ENCODE measurements at regions not wholly inside any gene's neighbourhood (a gene's known extent, or its start where the extent isn't known, plus 50 kb on each side); places are given as distances from the start of the nearest gene placed in this dataset.
"Not testable (repeated sequence)": the region's sequence is repeated elsewhere in the genome, so short reads cannot be mapped to it uniquely, and the experiment has no call there.

DNA sequence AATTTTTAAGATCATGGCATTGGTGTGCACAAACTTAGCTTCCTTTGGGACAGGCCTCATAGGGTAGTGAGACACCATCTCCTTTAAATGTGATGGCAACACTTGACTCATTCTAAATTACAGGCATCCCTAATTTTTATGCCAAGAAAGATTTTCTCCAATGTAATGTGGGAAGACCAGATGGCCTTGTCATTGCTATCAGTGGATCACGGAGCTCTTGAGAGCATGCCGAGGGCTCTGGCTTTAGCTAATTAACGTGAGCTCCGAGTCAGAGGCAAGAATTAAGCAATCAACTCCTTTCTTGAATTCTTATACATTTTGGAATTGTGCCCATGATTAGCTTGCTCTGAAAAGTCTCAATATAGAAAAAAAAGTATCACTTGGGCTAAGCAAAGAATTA is 215.8 kb downstream of the LRRC70 start:
- H3K4me3 ChIP-seq (ENCODE audit: low read length), result no peak overlapping the region
- no peaks in the 10 kb centered on the region for H3K36me3 ChIP-seq (ENCODE audit: control insufficient read depth, low read depth, low read length)
- peaks cover 12% of the 10 kb centered on the region for H3K9me3 ChIP-seq (ENCODE audit: control insufficient read depth, low read depth, low read length)
- H3K9ac ChIP-seq (ENCODE audit: low read length), result no peak overlapping the region
- H3K4me1 ChIP-seq (ENCODE audit: control insufficient read depth, low read depth, low read length), result no peaks in the 10 kb centered on the region
- H3K27ac ChIP-seq (ENCODE audit: low read length), result no peak overlapping the region
- H3K27me3 ChIP-seq (ENCODE audit: control insufficient read depth, insufficient read depth, low read length), result no peaks in the 10 kb centered on the region

DNA sequence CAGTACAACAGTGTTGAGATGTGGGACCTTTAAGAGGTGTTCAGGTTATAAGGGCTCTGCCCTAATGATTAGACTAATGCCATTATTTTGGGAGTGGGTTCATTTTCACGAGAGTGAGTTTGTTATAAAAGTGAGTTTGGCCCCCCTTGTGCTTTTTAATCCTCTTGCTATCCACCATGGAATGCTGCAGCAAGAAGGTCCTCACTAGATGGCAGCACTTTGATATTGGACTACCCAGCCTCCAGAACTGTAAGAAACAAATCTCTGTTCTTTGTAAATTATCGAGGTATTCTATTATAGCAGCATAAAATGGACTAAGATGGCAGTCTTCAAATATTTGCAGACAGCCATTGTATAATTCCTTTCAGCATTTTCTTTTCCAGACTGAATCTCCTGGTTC is 212.4 kb downstream of the LRRC70 start:
- Histone ChIP-seq H3K4me3 (ENCODE audit: low read length) (no peak overlapping the region), H3K4me1 (ENCODE audit: control insufficient read depth, low read depth, low read length) (no peaks in the 10 kb centered on the region), H3K27ac (ENCODE audit: low read length) (no peak overlapping the region), H3K9ac (ENCODE audit: low read length) (no peak overlapping the region), H3K36me3 (ENCODE audit: control insufficient read depth, low read depth, low read length) (no peaks in the 10 kb centered on the region), H3K27me3 (ENCODE audit: control insufficient read depth, insufficient read depth, low read length) (no peaks in the 10 kb centered on the region), H3K9me3 (ENCODE audit: control insufficient read depth, low read depth, low read length) (no peaks in the 10 kb centered on the region)

DNA sequence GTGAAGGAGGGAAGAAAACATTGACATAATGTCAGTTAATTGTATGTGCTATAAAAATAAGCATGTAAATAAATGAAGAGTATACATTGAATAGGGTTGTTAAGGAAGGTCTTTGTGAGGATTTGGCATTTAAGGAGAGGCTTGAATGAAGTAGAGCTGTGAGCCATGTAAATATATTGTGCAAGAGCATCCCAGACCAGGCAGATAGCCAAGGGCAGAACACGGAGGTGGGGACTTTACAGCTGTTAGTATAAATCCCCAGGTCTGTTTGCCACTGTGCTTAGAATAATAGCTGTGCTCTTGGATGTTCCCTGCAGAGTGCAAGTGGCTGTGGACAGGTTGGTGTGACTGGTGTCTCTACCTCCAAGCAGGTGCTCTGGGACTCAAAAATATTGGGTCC is 211.7 kb downstream of the LRRC70 start:
- Histone ChIP-seq H3K4me1 (ENCODE audit: control insufficient read depth, low read depth, low read length) (no peaks in the 10 kb centered on the region), H3K9me3 (ENCODE audit: control insufficient read depth, low read depth, low read length) (no peaks in the 10 kb centered on the region), H3K4me3 (ENCODE audit: low read length) (no peak overlapping the region), H3K27me3 (ENCODE audit: control insufficient read depth, insufficient read depth, low read length) (no peaks in the 10 kb centered on the region), H3K9ac (ENCODE audit: low read length) (no peak overlapping the region), H3K27ac (ENCODE audit: low read length) (no peak overlapping the region), H3K36me3 (ENCODE audit: control insufficient read depth, low read depth, low read length) (no peaks in the 10 kb centered on the region)

DNA sequence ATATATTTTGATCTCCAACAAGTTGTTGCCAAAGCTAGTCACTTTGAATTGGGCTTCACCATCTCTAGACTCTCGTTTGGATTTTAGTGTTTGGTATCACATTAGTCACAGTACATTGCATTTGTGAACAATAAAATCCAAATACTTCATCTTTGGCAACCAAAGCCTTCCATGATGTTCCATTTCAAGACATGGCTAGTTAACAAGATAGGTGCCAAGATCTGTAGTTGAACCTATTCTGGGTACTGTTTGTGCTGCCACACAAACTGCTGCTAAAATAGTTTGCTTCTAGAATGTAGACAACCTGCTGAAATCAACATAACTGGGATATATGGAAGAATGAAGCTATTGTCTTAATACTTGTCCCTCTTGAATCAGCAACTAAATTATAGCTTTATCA is 207.5 kb downstream of the LRRC70 start:
- Histone ChIP-seq H3K27me3 (ENCODE audit: control insufficient read depth, insufficient read depth, low read length) (no peaks in the 10 kb centered on the region), H3K9me3 (ENCODE audit: control insufficient read depth, low read depth, low read length) (no peaks in the 10 kb centered on the region), H3K4me3 (ENCODE audit: low read length) (no peak overlapping the region), H3K4me1 (ENCODE audit: control insufficient read depth, low read depth, low read length) (no peaks in the 10 kb centered on the region), H3K36me3 (ENCODE audit: control insufficient read depth, low read depth, low read length) (no peaks in the 10 kb centered on the region), H3K9ac (ENCODE audit: low read length) (no peak overlapping the region), H3K27ac (ENCODE audit: low read length) (no peak overlapping the region)

DNA sequence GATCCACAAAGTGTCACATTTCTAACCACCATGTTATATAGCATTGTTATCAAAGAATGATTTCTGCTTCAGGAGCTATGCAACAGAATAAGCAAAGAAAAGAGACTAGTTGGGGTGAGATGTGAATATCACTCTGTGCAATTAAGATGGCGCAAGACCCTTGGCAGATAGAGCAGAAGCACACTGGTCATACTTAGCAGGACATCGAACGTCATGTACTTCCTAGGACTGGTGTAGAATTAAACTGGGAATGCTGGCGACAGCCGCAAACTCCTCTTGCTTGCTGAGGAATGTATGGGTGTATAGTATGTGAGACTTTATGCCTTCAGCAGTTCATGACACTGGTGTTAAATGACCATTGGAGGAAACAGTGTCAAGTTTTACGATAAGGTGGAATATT is 207.0 kb downstream of the LRRC70 start:
- Histone ChIP-seq H3K27ac (ENCODE audit: low read length) (no peak overlapping the region), H3K9ac (ENCODE audit: low read length) (no peak overlapping the region), H3K36me3 (ENCODE audit: control insufficient read depth, low read depth, low read length) (no peaks in the 10 kb centered on the region), H3K4me1 (ENCODE audit: control insufficient read depth, low read depth, low read length) (no peaks in the 10 kb centered on the region), H3K9me3 (ENCODE audit: control insufficient read depth, low read depth, low read length) (no peaks in the 10 kb centered on the region), H3K27me3 (ENCODE audit: control insufficient read depth, insufficient read depth, low read length) (no peaks in the 10 kb centered on the region), H3K4me3 (ENCODE audit: low read length) (no peak overlapping the region)

DNA sequence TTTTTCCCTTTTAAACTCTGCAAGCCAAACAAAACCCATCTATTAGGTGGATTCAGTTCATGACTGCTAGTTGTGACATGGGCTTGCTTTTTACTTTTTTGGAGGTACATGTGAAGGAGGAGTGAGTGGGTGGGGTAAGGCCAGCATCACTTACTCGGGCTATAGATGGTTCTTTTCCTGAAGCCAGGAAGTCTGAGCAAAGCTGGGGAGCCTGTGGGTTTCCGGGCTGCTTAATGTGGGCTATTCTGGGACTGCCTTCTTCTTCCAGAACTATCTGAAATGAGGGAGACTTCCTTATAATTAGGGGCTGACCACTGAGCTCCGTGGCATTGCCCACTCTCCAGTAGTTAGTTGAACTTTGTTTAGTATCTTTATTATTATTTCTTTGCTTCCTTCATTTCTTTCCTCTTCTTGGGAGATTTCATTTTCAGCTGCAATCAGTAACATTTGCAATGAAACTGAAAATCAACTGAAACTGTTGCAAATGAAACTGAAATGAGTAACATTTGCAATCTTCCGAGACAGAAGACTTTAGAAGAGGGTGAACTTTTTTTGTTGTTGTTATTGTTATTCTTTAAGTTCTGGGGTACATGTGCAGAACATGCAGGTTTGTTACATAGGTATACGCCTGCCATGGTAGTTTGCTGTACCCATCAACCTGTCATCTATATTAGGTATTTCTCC is 204.9 kb downstream of the LRRC70 start:
- Histone ChIP-seq H3K4me3 (ENCODE audit: low read length) (no peak overlapping the region), H3K4me1 (ENCODE audit: control insufficient read depth, low read depth, low read length) (no peaks in the 10 kb centered on the region), H3K9ac (ENCODE audit: low read length) (no peak overlapping the region), H3K27ac (ENCODE audit: low read length) (no peak overlapping the region), H3K27me3 (ENCODE audit: control insufficient read depth, insufficient read depth, low read length) (no peaks in the 10 kb centered on the region), H3K36me3 (ENCODE audit: control insufficient read depth, low read depth, low read length) (no peaks in the 10 kb centered on the region), H3K9me3 (ENCODE audit: control insufficient read depth, low read depth, low read length) (no peaks in the 10 kb centered on the region)

DNA sequence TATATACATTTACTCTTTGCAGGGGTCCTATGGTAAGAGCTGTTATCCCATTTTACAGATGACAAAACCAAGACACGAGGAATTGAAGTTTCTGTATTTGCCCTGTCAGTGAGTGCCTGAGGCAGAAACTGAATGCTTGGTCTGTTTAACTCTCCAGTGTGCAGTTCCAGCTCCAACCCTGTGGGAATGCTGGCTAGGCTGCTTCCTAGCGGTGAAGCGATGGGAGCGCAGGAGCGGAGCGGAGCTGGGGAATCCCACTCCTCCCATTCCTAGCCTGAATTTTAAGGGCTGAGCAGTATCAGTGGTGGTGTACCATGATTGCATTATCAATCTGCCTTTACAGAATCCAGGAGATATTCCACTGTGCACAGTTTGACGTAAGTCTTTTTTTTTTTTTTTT is 202.3 kb downstream of the LRRC70 start:
- Histone ChIP-seq H3K36me3 (ENCODE audit: control insufficient read depth, low read depth, low read length) (no peaks in the 10 kb centered on the region), H3K9ac (ENCODE audit: low read length) (no peak overlapping the region), H3K4me1 (ENCODE audit: control insufficient read depth, low read depth, low read length) (no peaks in the 10 kb centered on the region), H3K27me3 (ENCODE audit: control insufficient read depth, insufficient read depth, low read length) (no peaks in the 10 kb centered on the region), H3K4me3 (ENCODE audit: low read length) (no peak overlapping the region), H3K9me3 (ENCODE audit: control insufficient read depth, low read depth, low read length) (no peaks in the 10 kb centered on the region), H3K27ac (ENCODE audit: low read length) (no peak overlapping the region)

DNA sequence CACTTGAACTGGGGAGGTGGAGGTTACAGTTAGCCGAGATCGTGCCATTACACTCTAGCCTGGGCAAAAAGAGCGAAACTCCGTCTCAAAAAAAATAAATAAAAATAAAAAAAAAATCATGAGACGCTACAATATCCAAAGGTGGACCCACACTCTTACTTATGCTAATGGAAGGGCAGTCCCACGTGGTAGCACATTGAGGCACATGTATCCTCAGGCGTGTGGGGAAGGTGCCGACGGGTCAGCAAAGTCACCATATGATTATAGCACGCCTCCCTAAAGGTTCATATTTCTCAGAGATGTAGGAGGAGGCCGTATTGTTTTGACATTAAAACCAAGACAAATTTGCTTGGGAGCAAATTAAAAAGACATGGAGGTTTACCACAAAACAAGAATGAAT is 201.6 kb downstream of the LRRC70 start:
- Histone ChIP-seq H3K9ac (ENCODE audit: low read length) (no peak overlapping the region), H3K27me3 (ENCODE audit: control insufficient read depth, insufficient read depth, low read length) (no peaks in the 10 kb centered on the region), H3K4me1 (ENCODE audit: control insufficient read depth, low read depth, low read length) (no peaks in the 10 kb centered on the region), H3K27ac (ENCODE audit: low read length) (no peak overlapping the region), H3K4me3 (ENCODE audit: low read length) (no peak overlapping the region), H3K9me3 (ENCODE audit: control insufficient read depth, low read depth, low read length) (no peaks in the 10 kb centered on the region), H3K36me3 (ENCODE audit: control insufficient read depth, low read depth, low read length) (no peaks in the 10 kb centered on the region)

DNA sequence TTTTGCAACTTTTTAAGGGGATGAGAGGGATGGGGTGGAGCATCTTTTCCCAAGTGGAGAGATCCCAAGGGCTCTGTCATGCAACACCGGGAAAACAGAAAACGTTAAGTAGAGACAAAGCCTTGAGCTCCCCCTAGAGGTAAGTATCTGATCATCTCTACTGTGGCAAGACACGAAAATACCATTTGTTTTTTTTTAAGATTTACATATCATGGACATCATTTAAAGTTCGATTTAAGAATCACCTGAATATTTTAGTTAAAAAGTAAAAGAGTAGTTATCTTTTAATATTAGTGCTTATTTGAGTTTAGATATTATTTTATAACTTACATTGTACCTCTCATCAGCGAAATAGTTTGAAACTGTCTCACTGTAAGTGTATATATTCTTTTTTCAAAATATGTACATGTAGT is 200.4 kb downstream of the LRRC70 start:
- H3K27ac ChIP-seq (ENCODE audit: low read length), result no peak overlapping the region
- H3K36me3 ChIP-seq (ENCODE audit: control insufficient read depth, low read depth, low read length), result no peaks in the 10 kb centered on the region
- no peak overlapping the region for H3K9ac ChIP-seq (ENCODE audit: low read length)
- no peak overlapping the region for H3K4me3 ChIP-seq (ENCODE audit: low read length)
- H3K27me3 ChIP-seq (ENCODE audit: control insufficient read depth, insufficient read depth, low read length), result no peaks in the 10 kb centered on the region
- H3K4me1 ChIP-seq (ENCODE audit: control insufficient read depth, low read depth, low read length), result no peaks in the 10 kb centered on the region
- no peaks in the 10 kb centered on the region for H3K9me3 ChIP-seq (ENCODE audit: control insufficient read depth, low read depth, low read length)

DNA sequence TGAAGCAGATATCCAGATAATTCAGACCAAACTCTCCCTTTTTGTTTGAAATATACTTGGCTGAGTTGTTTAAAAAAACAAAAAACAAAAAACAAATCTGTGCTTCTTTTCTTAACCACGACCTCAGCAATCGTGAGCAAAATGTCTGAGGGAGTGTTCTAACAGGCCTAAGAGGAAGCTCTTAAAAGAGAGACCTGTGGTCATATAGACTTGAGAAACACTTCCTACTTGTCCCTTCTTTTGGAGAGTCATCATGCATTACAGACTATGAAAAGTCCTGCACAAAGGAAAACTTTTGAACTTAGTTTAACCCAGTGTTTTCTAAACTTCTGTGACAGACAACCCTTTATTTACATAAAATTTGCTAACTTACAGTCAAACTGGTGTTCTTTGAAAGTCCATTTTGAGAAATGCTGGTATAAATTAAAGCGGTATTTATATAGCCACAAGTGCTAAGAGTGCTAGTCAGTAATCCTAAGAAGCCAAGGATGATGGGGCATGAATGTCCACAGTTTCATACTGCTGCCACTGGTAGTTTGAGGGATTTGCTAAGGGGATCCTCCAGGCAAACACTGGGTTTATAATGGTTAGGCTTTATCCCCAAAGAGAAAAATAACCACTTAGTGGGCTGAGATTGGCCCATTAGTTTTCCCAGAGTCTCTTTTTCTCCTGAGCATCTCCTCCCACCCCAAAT is 199.8 kb downstream of the LRRC70 start:
- Histone ChIP-seq H3K9ac (ENCODE audit: low read length) (no peak overlapping the region), H3K4me3 (ENCODE audit: low read length) (no peak overlapping the region), H3K27ac (ENCODE audit: low read length) (no peak overlapping the region), H3K36me3 (ENCODE audit: control insufficient read depth, low read depth, low read length) (no peaks in the 10 kb centered on the region), H3K27me3 (ENCODE audit: control insufficient read depth, insufficient read depth, low read length) (no peaks in the 10 kb centered on the region), H3K4me1 (ENCODE audit: control insufficient read depth, low read depth, low read length) (no peaks in the 10 kb centered on the region), H3K9me3 (ENCODE audit: control insufficient read depth, low read depth, low read length) (no peaks in the 10 kb centered on the region)

DNA sequence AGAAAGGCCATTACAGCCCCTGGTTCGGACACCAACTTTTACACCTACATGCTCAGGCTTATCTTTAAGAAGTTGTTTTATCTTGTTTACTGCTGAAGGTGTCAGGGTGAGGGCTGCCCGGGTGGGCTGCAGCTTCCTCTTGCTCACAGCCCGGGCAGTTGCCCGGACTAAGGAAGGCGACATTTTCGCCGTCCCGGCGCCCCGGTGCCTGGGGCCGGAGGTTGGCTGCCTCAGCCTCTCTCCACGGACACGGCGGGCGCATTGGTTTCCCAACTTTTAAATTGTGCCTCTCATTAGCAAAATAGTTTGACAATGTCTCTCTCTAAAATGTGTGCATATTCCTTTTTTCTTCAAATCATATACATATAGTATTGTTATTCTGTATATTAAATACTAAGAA is 198.5 kb downstream of the LRRC70 start:
- not testable (repeated sequence) for H3K27me3 ChIP-seq (ENCODE audit: control insufficient read depth, insufficient read depth, low read length); H3K9ac ChIP-seq (ENCODE audit: low read length); H3K27ac ChIP-seq (ENCODE audit: low read length); H3K4me1 ChIP-seq (ENCODE audit: control insufficient read depth, low read depth, low read length); H3K9me3 ChIP-seq (ENCODE audit: control insufficient read depth, low read depth, low read length); H3K4me3 ChIP-seq (ENCODE audit: low read length); H3K36me3 ChIP-seq (ENCODE audit: control insufficient read depth, low read depth, low read length)

DNA sequence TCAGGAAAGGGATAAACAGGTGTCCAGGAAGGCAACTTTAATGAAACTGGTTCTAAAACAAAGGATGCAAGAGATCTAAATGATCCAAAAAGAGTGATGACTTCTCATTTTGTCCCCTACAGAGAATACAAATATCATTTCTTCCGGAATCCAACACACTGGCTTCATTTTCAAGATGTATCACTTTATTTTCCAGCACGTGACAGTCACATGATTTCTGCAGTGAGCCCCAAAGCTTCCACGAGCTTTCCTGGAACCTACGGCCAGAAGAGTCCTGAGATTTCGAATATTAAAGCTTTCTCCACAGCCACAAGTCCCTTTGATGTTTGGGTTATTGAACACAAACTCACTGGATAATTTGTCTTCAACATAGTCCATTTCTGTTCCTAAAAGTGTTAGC is 198.0 kb downstream of the LRRC70 start:
- not testable (repeated sequence) for H3K27me3 ChIP-seq (ENCODE audit: control insufficient read depth, insufficient read depth, low read length); H3K36me3 ChIP-seq (ENCODE audit: control insufficient read depth, low read depth, low read length); H3K4me3 ChIP-seq (ENCODE audit: low read length); H3K27ac ChIP-seq (ENCODE audit: low read length); H3K9ac ChIP-seq (ENCODE audit: low read length); H3K4me1 ChIP-seq (ENCODE audit: control insufficient read depth, low read depth, low read length); H3K9me3 ChIP-seq (ENCODE audit: control insufficient read depth, low read depth, low read length)

Data from iPS-18a (cell line).